ENCODE measurements at regions not wholly inside any gene's neighbourhood (a gene's known extent, or its start where the extent isn't known, plus 50 kb on each side); places are given as distances from the start of the nearest gene placed in this dataset.

GRCh38 chr13:109680288-109680687, 106.1 kb downstream of the IRS2 start:
- no peak for TF ChIP-seq GATA3 (IDR thresholded peaks at IDR 0.05; ENCODE audit: low read depth, low read length)

GRCh38 chr13:109678459-109678858, 107.9 kb downstream of the IRS2 start:
- TF ChIP-seq GATA2 (IDR thresholded peaks at IDR 0.05; ENCODE audit: low read depth, low read length) (no peak), GATA3 (IDR thresholded peaks at IDR 0.05; ENCODE audit: low read depth, low read length) (no peak)

GRCh38 chr13:109677206-109677605, 109.2 kb downstream of the IRS2 start:
- TF ChIP-seq GATA2 (IDR thresholded peaks at IDR 0.05; ENCODE audit: low read depth, low read length) (no peak), GATA3 (IDR thresholded peaks at IDR 0.05; ENCODE audit: low read depth, low read length) (no peak)

GRCh38 chr13:109673477-109673876, 112.9 kb downstream of the IRS2 start:
- TF ChIP-seq GATA3 (IDR thresholded peaks at IDR 0.05; ENCODE audit: low read depth, low read length) (no peak), GATA2 (IDR thresholded peaks at IDR 0.05; ENCODE audit: low read depth, low read length) (no peak)

GRCh38 chr13:109672545-109672944, 113.8 kb downstream of the IRS2 start:
- no peak for TF ChIP-seq GATA2 (IDR thresholded peaks at IDR 0.05; ENCODE audit: low read depth, low read length)
- TF ChIP-seq GATA3 (IDR thresholded peaks at IDR 0.05; ENCODE audit: low read depth, low read length): no peak

GRCh38 chr13:109671919-109672318, 114.5 kb downstream of the IRS2 start:
- TF ChIP-seq GATA2 (IDR thresholded peaks at IDR 0.05; ENCODE audit: low read depth, low read length) (no peak), GATA3 (IDR thresholded peaks at IDR 0.05; ENCODE audit: low read depth, low read length) (no peak)

GRCh38 chr13:109670776-109671175, 115.6 kb downstream of the IRS2 start:
- TF ChIP-seq GATA2 (IDR thresholded peaks at IDR 0.05; ENCODE audit: low read depth, low read length) (no peak), GATA3 (IDR thresholded peaks at IDR 0.05; ENCODE audit: low read depth, low read length) (no peak)

GRCh38 chr13:109669956-109670355, 116.4 kb downstream of the IRS2 start:
- TF ChIP-seq GATA3 (IDR thresholded peaks at IDR 0.05; ENCODE audit: low read depth, low read length) (no peak), GATA2 (IDR thresholded peaks at IDR 0.05; ENCODE audit: low read depth, low read length) (no peak)

GRCh38 chr13:109669234-109669612, 117.2 kb downstream of the IRS2 start:
- TF ChIP-seq GATA3 (IDR thresholded peaks at IDR 0.05; ENCODE audit: low read depth, low read length) (no peak), GATA2 (IDR thresholded peaks at IDR 0.05; ENCODE audit: low read depth, low read length) (no peak)

- TF ChIP-seq GATA3 (IDR thresholded peaks at IDR 0.05; ENCODE audit: low read depth, low read length) (no peak), GATA2 (IDR thresholded peaks at IDR 0.05; ENCODE audit: low read depth, low read length) (no peak)
Observed at GRCh38 chr13:109668433-109669233, 117.8 kb downstream of the IRS2 start.

- TF ChIP-seq GATA3 (IDR thresholded peaks at IDR 0.05; ENCODE audit: low read depth, low read length) (peak; percentile 88), GATA2 (IDR thresholded peaks at IDR 0.05; ENCODE audit: low read depth, low read length) (peak; percentile 91)
Observed at GRCh38 chr13:109667807-109668291, 118.5 kb downstream of the IRS2 start.

GRCh38 chr13:109667056-109667455, 119.3 kb downstream of the IRS2 start:
- TF ChIP-seq GATA2 (IDR thresholded peaks at IDR 0.05; ENCODE audit: low read depth, low read length): no peak
- no peak for TF ChIP-seq GATA3 (IDR thresholded peaks at IDR 0.05; ENCODE audit: low read depth, low read length)

- no peak for TF ChIP-seq GATA2 (IDR thresholded peaks at IDR 0.05; ENCODE audit: low read depth, low read length)
- no peak for TF ChIP-seq GATA3 (IDR thresholded peaks at IDR 0.05; ENCODE audit: low read depth, low read length)
Observed at GRCh38 chr13:109666656-109667055, 119.7 kb downstream of the IRS2 start.

- peak; percentile 56 for TF ChIP-seq GATA2 (IDR thresholded peaks at IDR 0.05; ENCODE audit: low read depth, low read length)
- TF ChIP-seq GATA3 (IDR thresholded peaks at IDR 0.05; ENCODE audit: low read depth, low read length): no peak
Observed at GRCh38 chr13:109665781-109666249, 120.6 kb downstream of the IRS2 start.

GRCh38 chr13:109665240-109665639, 121.1 kb downstream of the IRS2 start:
- TF ChIP-seq GATA2 (IDR thresholded peaks at IDR 0.05; ENCODE audit: low read depth, low read length) (no peak), GATA3 (IDR thresholded peaks at IDR 0.05; ENCODE audit: low read depth, low read length) (no peak)
